WTC11 (cell line): ENCODE measurements at regions not wholly inside any gene's neighbourhood (a gene's known extent, or its start where the extent isn't known, plus 50 kb on each side); places are given as distances from the start of the nearest gene placed in this dataset.
A peak's percentile ranks its signal among the peaks of the same experiment; 100 is the strongest.

ENCODE experiments used
- ATAC-seq: fragments of 200-7000 bp; cut with Tn5 transposase; 2 replicates; pipeline ENCODE4 v1.10.0; 2021; ENCODE audit warnings: mild to moderate bottlenecking, moderate library complexity
- CTCF ChIA-PET: fragments of 300-600 bp; sonication (Branson Sonifier 250); formaldehyde crosslinking; loops from one replicate; lab custom pipeline; 2021; ENCODE audit warnings: antibody characterized with exemption; lab: Charles Lee
- POLR2A ChIA-PET: fragments of 350-600 bp; sonication (Branson Sonifier 250); formaldehyde crosslinking; loops from one replicate; lab custom pipeline; 2021; ENCODE audit warnings: antibody characterized with exemption; lab: Charles Lee
- DNase-seq: peaks from one replicate; pipeline ENCODE4 v3.0.0; 2021; ENCODE audit warnings: low spot score
- H3K27ac Mint-ChIP-seq: 2 replicates; pipeline ENCODE4 v1.8.0; 2021; ENCODE audit warnings: mixed read lengths
- H3K27me3 Mint-ChIP-seq: 2 replicates; pipeline ENCODE4 v1.8.0; 2021; ENCODE audit warnings: low read depth, mild to moderate bottlenecking, moderate library complexity, mixed read lengths
- H3K36me3 Mint-ChIP-seq: 2 replicates; pipeline ENCODE4 v1.8.0; 2021; ENCODE audit warnings: mixed read lengths
- H3K4me1 Mint-ChIP-seq: 2 replicates; pipeline ENCODE4 v1.8.0; 2022; ENCODE audit warnings: mixed read lengths
- H3K4me3 Mint-ChIP-seq: 2 replicates; pipeline ENCODE4 v1.8.0; 2021; ENCODE audit warnings: mild to moderate bottlenecking, moderate library complexity, mixed read lengths
- H3K9me3 Mint-ChIP-seq: 2 replicates; pipeline ENCODE4 v1.8.0; 2021; ENCODE audit warnings: mixed read lengths
- ATF2 ChIP-seq: sonication (generic); formaldehyde crosslinking; IDR thresholded peaks from 2 replicates; pipeline ENCODE4 v1.8.1; 2022; ENCODE audit warnings: low read depth, missing genetic modification reagents, borderline replicate concordance
- ATF6 ChIP-seq: sonication (generic); formaldehyde crosslinking; IDR thresholded peaks from 2 replicates; pipeline ENCODE4 v1.8.1; 2023; ENCODE audit warnings: mild to moderate bottlenecking, missing genetic modification reagents
- CDX4 ChIP-seq: fragments of 250-450 bp; sonication (Bioruptor Pico); IDR thresholded peaks from 2 replicates; pipeline ENCODE4 v1.9.0; 2021; ENCODE audit warnings: moderate library complexity, mild to moderate bottlenecking, inconsistent platforms, borderline replicate concordance
- E2F4 ChIP-seq: sonication (generic); formaldehyde crosslinking; IDR thresholded peaks from 2 replicates; pipeline ENCODE4 v1.8.1; 2022; ENCODE audit warnings: low read depth, mild to moderate bottlenecking, moderate library complexity, missing genetic modification reagents, borderline replicate concordance
- FOXP1 ChIP-seq: sonication (generic); formaldehyde crosslinking; IDR thresholded peaks from 2 replicates; pipeline ENCODE4 v1.8.0; 2022; ENCODE audit warnings: missing genetic modification reagents, mild to moderate bottlenecking, moderate library complexity, borderline replicate concordance
- FOXP4 ChIP-seq: sonication (generic); formaldehyde crosslinking; IDR thresholded peaks from 2 replicates; pipeline ENCODE4 v1.8.0; 2022; ENCODE audit warnings: mild to moderate bottlenecking, missing genetic modification reagents
- HMGA2 ChIP-seq: fragments of 250-450 bp; sonication (Bioruptor Pico); IDR thresholded peaks from 2 replicates; pipeline ENCODE4 v1.4.0; 2021; ENCODE audit warnings: mild to moderate bottlenecking, moderate library complexity
- MAX ChIP-seq: sonication (generic); formaldehyde crosslinking; IDR thresholded peaks from 2 replicates; pipeline ENCODE4 v1.8.0; 2022; ENCODE audit warnings: mild to moderate bottlenecking, missing genetic modification reagents
- PREB ChIP-seq: sonication (generic); formaldehyde crosslinking; IDR thresholded peaks from 2 replicates; pipeline ENCODE4 v1.8.1; 2022; ENCODE audit warnings: mild to moderate bottlenecking, missing genetic modification reagents, moderate library complexity, borderline replicate concordance
- TCF7 ChIP-seq: sonication (generic); formaldehyde crosslinking; IDR thresholded peaks from 2 replicates; pipeline ENCODE4 v1.8.0; 2022; ENCODE audit warnings: mild to moderate bottlenecking, low read depth, missing genetic modification reagents, moderate library complexity
- ZMAT4 ChIP-seq: fragments of 250-450 bp; sonication (Bioruptor Pico); IDR thresholded peaks from 2 replicates; pipeline ENCODE4 v1.9.0; 2021; ENCODE audit warnings: mild to moderate bottlenecking
- ZNF121 ChIP-seq: sonication (generic); formaldehyde crosslinking; IDR thresholded peaks from 2 replicates; pipeline ENCODE4 v1.8.0; 2023; ENCODE audit warnings: missing genetic modification reagents
- ZNF423 ChIP-seq: fragments of 250-450 bp; sonication (Bioruptor Pico); IDR thresholded peaks from 2 replicates; pipeline ENCODE4 v2.1.2; 2022; ENCODE audit warnings: mild to moderate bottlenecking, moderate library complexity
- ZNF671 ChIP-seq: fragments of 250-450 bp; sonication (Bioruptor Pico); IDR thresholded peaks from 2 replicates; pipeline ENCODE4 v1.8.0; 2021; ENCODE audit warnings: mild to moderate bottlenecking

- DNase-seq (no peak), ATAC-seq (no peak)
- TF ChIP-seq ZNF121 (CRISPR knock-in tag) (no peak), E2F4 (CRISPR knock-in tag) (no peak), FOXP4 (CRISPR knock-in tag) (no peak), ATF6 (CRISPR knock-in tag) (no peak), ATF2 (no peak), PREB (CRISPR knock-in tag) (no peak), HMGA2 (CRISPR knock-in tag) (peak; percentile 56; the same call in 1 of the 2 replicates)
- no peaks in the 10 kb centered on the region for H3K27me3 Mint-ChIP-seq
- H3K36me3 Mint-ChIP-seq, result no peaks in the 10 kb centered on the region
- no peak overlapping the region for H3K27ac Mint-ChIP-seq
- no peaks in the 10 kb centered on the region for H3K9me3 Mint-ChIP-seq
- POLR2A ChIA-PET, result no interaction called here
- CTCF ChIA-PET, result no interaction called here
- H3K4me1 Mint-ChIP-seq, result no peaks in the 10 kb centered on the region
- H3K4me3 Mint-ChIP-seq, result no peak overlapping the region
Measured at GRCh38 chr4:20084488-20084887, 167.2 kb upstream of the SLIT2 start.

- POLR2A ChIA-PET, result no interaction called here
- H3K27me3 Mint-ChIP-seq, result no peaks in the 10 kb centered on the region
- TF ChIP-seq FOXP1 (CRISPR knock-in tag) (no peak), MAX (CRISPR knock-in tag) (no peak), ZNF423 (CRISPR knock-in tag) (no peak)
- CTCF ChIA-PET, result no interaction called here
- H3K4me1 Mint-ChIP-seq, result no peaks in the 10 kb centered on the region
- H3K27ac Mint-ChIP-seq, result no peak overlapping the region
- no peaks in the 10 kb centered on the region for H3K36me3 Mint-ChIP-seq
- DNase-seq (peak; percentile 21), ATAC-seq (peak; percentile 55)
- no peaks in the 10 kb centered on the region for H3K9me3 Mint-ChIP-seq
- no peak overlapping the region for H3K4me3 Mint-ChIP-seq
Measured at GRCh38 chr4:20078644-20079043, 173.1 kb upstream of the SLIT2 start.

- POLR2A ChIA-PET, result interaction anchor here (0.6 kb wide), 1 partner anchor 604 kb away, joined by 3 read pairs; no protein-coding TSS in a partner anchor
- ATAC-seq, result no peak
- CTCF ChIA-PET, result no interaction called here
- no peaks in the 10 kb centered on the region for H3K27me3 Mint-ChIP-seq
- H3K4me3 Mint-ChIP-seq, result no peak overlapping the region
- DNase-seq, result no peak
- peaks cover 4% of the 10 kb centered on the region; the same call in 1 of the 2 replicates for H3K9me3 Mint-ChIP-seq
- H3K36me3 Mint-ChIP-seq, result no peaks in the 10 kb centered on the region
- H3K4me1 Mint-ChIP-seq, result peaks cover 12% of the 10 kb centered on the region
- TF ChIP-seq CDX4 (CRISPR knock-in tag) (no peak), TCF7 (no peak), ZMAT4 (no peak), ZNF671 (no peak)
- no peak overlapping the region for H3K27ac Mint-ChIP-seq
Measured at GRCh38 chr4:20075248-20075871, 176.3 kb upstream of the SLIT2 start.
